Colonic mucosa (tissue), 4 donors: ENCODE measurements at regions not wholly inside any gene's neighbourhood (a gene's known extent, or its start where the extent isn't known, plus 50 kb on each side); places are given as distances from the start of the nearest gene placed in this dataset.

Source experiments
- DNase-seq: peaks from one replicate; pipeline ENCODE4 v3.0.0-alpha.2; 2020
- H3K27ac ChIP-seq: fragments of 200-600 bp; one replicate; pipeline ENCODE4 v1.8.0; 2021
- H3K27me3 ChIP-seq: fragments of 200-600 bp; one replicate; pipeline ENCODE4 v1.8.0; 2021
- H3K36me3 ChIP-seq: fragments of 200-600 bp; one replicate; pipeline ENCODE4 v1.8.0; 2021
- H3K4me1 ChIP-seq: fragments of 200-600 bp; one replicate; pipeline ENCODE4 v1.8.0; 2021; ENCODE audit warnings: mild to moderate bottlenecking
- H3K4me3 ChIP-seq: fragments of 200-600 bp; one replicate; pipeline ENCODE4 v1.8.0; 2021
- H3K9ac ChIP-seq, 2 donors: one replicate each; pipeline ENCODE4 v1.7.0; 2013; ENCODE audit warnings: control low read depth in 2 of 2, low read depth in 2 of 2, low read length in 2 of 2
- H3K9me3 ChIP-seq: fragments of 200-600 bp; one replicate; pipeline ENCODE4 v1.8.0; 2021
- intact Hi-C: fragments of 100-400 bp; cut with DNase I; formaldehyde crosslinking; loops from one replicate; pipeline ENCODE4 v1.14.1; 2022
- TF ChIP-seq, protein P1 (sequence below): fragments of 200-600 bp; IDR thresholded peaks from one replicate; pipeline ENCODE4 v1.8.0; 2022; ENCODE audit warnings: antibody characterized with exemption, mild to moderate bottlenecking
- donor health status: healthy.
- donor health status: DM: no; HTN: no; CAD: no.
- donor health status: DM: no; HTN: no; CAD: no.

- intact Hi-C loops, result no loop called here
- TF ChIP-seq, protein P1, sequence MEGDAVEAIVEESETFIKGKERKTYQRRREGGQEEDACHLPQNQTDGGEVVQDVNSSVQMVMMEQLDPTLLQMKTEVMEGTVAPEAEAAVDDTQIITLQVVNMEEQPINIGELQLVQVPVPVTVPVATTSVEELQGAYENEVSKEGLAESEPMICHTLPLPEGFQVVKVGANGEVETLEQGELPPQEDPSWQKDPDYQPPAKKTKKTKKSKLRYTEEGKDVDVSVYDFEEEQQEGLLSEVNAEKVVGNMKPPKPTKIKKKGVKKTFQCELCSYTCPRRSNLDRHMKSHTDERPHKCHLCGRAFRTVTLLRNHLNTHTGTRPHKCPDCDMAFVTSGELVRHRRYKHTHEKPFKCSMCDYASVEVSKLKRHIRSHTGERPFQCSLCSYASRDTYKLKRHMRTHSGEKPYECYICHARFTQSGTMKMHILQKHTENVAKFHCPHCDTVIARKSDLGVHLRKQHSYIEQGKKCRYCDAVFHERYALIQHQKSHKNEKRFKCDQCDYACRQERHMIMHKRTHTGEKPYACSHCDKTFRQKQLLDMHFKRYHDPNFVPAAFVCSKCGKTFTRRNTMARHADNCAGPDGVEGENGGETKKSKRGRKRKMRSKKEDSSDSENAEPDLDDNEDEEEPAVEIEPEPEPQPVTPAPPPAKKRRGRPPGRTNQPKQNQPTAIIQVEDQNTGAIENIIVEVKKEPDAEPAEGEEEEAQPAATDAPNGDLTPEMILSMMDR, result no peak
- no peaks in the 10 kb centered on the region for H3K27me3 ChIP-seq
- no peak overlapping the region for H3K27ac ChIP-seq
- no peak overlapping the region for H3K4me3 ChIP-seq
- no peaks in the 10 kb centered on the region for H3K4me1 ChIP-seq
- H3K36me3 ChIP-seq, result no peaks in the 10 kb centered on the region
- H3K9ac ChIP-seq, result no peak overlapping the region
- no peaks in the 10 kb centered on the region for H3K9me3 ChIP-seq
- DNase-seq, result no peak
These were observed 164.0 kb downstream of the EN1 start for GRCh38 chr2:118683460-118683859.

DNA sequence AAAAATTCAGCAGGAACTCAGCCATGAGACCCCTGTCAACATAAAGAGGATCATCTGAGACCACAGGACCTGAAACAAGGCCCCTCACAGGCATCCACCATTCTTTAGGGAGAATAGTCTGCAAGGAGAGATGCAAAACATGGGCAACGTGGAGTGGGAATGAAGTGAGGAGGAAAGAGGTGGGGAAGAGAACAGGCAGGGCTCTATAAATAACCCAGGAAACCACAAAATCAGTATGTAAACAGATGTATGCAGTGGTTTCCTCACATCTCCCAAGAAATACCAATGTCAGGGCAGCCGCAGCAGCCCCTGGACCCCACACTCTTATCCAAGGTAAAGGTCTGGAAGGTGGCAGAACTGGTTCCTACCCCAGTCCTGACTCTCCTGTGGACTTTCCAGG, 168.5 kb downstream of the EN1 start:
- TF ChIP-seq, protein P1, result no peak
- intact Hi-C loops, result no loop called here
- Histone ChIP-seq H3K9ac (no peak overlapping the region), H3K4me3 (no peak overlapping the region), H3K27me3 (no peaks in the 10 kb centered on the region), H3K27ac (no peak overlapping the region), H3K4me1 (no peaks in the 10 kb centered on the region), H3K36me3 (no peaks in the 10 kb centered on the region), H3K9me3 (no peaks in the 10 kb centered on the region)
- no peak for DNase-seq

DNA sequence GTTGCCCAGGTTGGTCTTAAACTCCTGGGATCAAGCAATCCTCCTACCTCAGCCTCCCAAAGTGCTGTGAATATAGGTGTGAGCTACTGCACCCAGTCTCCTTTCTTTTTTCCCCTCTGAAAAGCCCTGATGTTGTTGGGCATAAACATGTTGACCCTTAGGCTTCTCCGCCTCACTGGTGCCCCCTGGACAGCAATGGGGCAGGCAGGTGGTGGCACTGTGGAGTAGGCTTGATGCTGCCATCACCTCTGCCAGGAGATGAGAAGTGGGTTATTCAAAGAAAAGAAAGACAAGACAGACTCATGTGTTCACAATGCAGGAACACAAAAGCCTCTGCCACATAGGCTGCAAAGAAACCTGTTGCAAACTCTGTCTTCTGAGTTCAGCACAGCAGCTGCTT, 169.9 kb downstream of the EN1 start:
- DNase-seq, result no peak
- H3K9me3 ChIP-seq, result no peaks in the 10 kb centered on the region
- intact Hi-C loops, result no loop called here
- no peaks in the 10 kb centered on the region for H3K36me3 ChIP-seq
- TF ChIP-seq, protein P1, result no peak
- no peak overlapping the region for H3K27ac ChIP-seq
- H3K4me1 ChIP-seq, result no peaks in the 10 kb centered on the region
- H3K9ac ChIP-seq, result no peak overlapping the region
- no peak overlapping the region for H3K4me3 ChIP-seq
- H3K27me3 ChIP-seq, result no peaks in the 10 kb centered on the region

GRCh38 chr2:118675531-118675930, 171.9 kb downstream of the EN1 start:
- intact Hi-C loops, result no loop called here
- Histone ChIP-seq H3K27me3 (no peaks in the 10 kb centered on the region), H3K4me3 (no peak overlapping the region), H3K9me3 (no peaks in the 10 kb centered on the region), H3K36me3 (no peaks in the 10 kb centered on the region), H3K27ac (no peak overlapping the region), H3K9ac (no peak overlapping the region), H3K4me1 (no peaks in the 10 kb centered on the region)
- TF ChIP-seq, protein P1, result no peak
- no peak for DNase-seq

GRCh38 chr2:118672571-118673158, 174.8 kb downstream of the EN1 start:
- Histone ChIP-seq H3K27ac (no peak overlapping the region), H3K9me3 (no peaks in the 10 kb centered on the region), H3K9ac (no peak overlapping the region), H3K4me1 (no peaks in the 10 kb centered on the region), H3K27me3 (no peaks in the 10 kb centered on the region), H3K36me3 (no peaks in the 10 kb centered on the region), H3K4me3 (no peak overlapping the region)
- TF ChIP-seq, protein P1, result no peak
- no peak for DNase-seq
- intact Hi-C loops, result no loop called here
